ENCODE measurements at regions not wholly inside any gene's neighbourhood (a gene's known extent, or its start where the extent isn't known, plus 50 kb on each side); places are given as distances from the start of the nearest gene placed in this dataset.

DNA sequence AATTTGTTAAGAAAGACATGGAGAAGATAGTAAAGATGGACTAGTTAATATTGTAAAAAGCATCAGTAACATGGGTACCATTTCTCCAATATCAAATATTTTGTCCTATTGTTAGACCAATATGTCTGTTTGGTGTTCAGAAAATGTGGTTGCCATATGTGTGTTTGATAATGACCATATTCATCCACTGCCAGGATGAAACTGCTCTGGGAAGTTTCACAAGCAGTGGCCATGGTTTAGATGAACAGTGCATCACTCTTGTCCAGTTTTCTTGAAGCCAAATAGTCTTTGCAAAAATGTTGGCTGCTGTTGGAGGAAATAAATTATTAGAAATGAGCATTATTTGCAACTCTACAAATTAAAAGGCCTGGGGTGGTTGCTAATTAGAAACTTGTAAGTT lies 333.8 kb downstream of the NUF2 start:
- TF ChIP-seq L3MBTL2 (conservative IDR thresholded peaks at IDR 0.05) (no peak), ARNT (IDR thresholded peaks at IDR 0.05) (no peak), ZNF384 (IDR thresholded peaks at IDR 0.05) (no peak), BHLHE40 (IDR thresholded peaks at IDR 0.05; ENCODE audit: borderline replicate concordance) (no peak), NFRKB (IDR thresholded peaks at IDR 0.05) (no peak), FOXM1 (IDR thresholded peaks at IDR 0.05; ENCODE audit: borderline replicate concordance) (no peak), LEF1 (IDR thresholded peaks at IDR 0.05; ENCODE audit: borderline replicate concordance) (no peak), FOXA1 (IDR thresholded peaks at IDR 0.05) (no peak)
